Gastroesophageal sphincter (tissue), 3 donors: ENCODE measurements at regions not wholly inside any gene's neighbourhood (a gene's known extent, or its start where the extent isn't known, plus 50 kb on each side); places are given as distances from the start of the nearest gene placed in this dataset.
"Not testable (repeated sequence)": the region's sequence is repeated elsewhere in the genome, so short reads cannot be mapped to it uniquely, and the experiment has no call there.

Experiments used
- CTCF ChIP-seq, 4 experiments: fragments of 200-600 bp in 2 of 4; fragments of 450-650 bp in 2 of 4; sonication (generic) in 1 of 4; IDR thresholded peaks; one replicate each; pipeline ENCODE4 v1.5.1; 2017 to 2019; ENCODE audit warnings: antibody characterized with exemption in 4 of 4, mild to moderate bottlenecking in 2 of 4, moderate library complexity in 2 of 4
- EP300 ChIP-seq: sonication (generic); formaldehyde crosslinking; IDR thresholded peaks from one replicate; pipeline ENCODE4 v1.6.1; 2017; ENCODE audit warnings: antibody characterized with exemption, mild to moderate bottlenecking
- POLR2A ChIP-seq, 2 donors: fragments of 450-650 bp; IDR thresholded peaks; one replicate each; pipeline ENCODE4 v1.6.1; 2017; ENCODE audit warnings: antibody characterized with exemption in 2 of 2, mild to moderate bottlenecking in 2 of 2, moderate library complexity in 1 of 2
- POLR2AphosphoS5 ChIP-seq: sonication (generic); formaldehyde crosslinking; IDR thresholded peaks from one replicate; pipeline ENCODE4 v1.6.1; 2017; ENCODE audit warnings: antibody characterized with exemption

DNA sequence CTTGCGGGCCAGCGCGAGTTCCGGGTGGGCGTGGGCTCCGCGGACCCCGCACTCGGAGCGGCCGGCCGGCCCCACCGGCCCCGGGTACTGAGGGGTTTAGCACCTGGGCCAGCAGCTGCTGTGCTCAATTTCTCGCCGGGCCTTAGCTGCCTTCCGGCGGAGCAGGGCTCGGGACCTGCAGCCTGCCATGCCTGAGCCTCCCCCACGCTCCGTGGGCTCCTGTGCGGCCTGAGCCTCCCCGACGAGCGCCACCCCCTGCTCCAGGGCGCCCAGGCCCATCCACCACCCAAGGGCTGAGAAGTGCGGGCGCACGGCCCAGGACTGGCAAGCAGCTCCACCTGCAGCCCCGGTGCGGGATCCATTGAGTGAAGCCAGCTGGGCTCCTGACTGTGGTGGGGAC is 73.6 kb upstream of the LTA4H start:
- TF ChIP-seq POLR2A (IDR thresholded peaks at IDR 0.05); CTCF (IDR thresholded peaks at IDR 0.05); POLR2AphosphoS5; EP300: not testable (repeated sequence)
